ENCODE measurements at regions not wholly inside any gene's neighbourhood (a gene's known extent, or its start where the extent isn't known, plus 50 kb on each side); places are given as distances from the start of the nearest gene placed in this dataset.
"Not testable (repeated sequence)": the region's sequence is repeated elsewhere in the genome, so short reads cannot be mapped to it uniquely, and the experiment has no call there.

GRCh38 chr18:64840911-64841701 lies 692.2 kb upstream of the LINC00305 start:
- no peak for DNase-seq

GRCh38 chr18:64810354-64810753 lies 661.5 kb upstream of the LINC00305 start:
- DNase-seq: no peak

GRCh38 chr18:64809801-64810200 lies 660.9 kb upstream of the LINC00305 start:
- DNase-seq: no peak

- no peak for DNase-seq
Measured at GRCh38 chr18:64807560-64807959, 658.7 kb upstream of the LINC00305 start.

- DNase-seq: no peak
Measured at GRCh38 chr18:64806691-64807090, 657.8 kb upstream of the LINC00305 start.

- no peak for DNase-seq
Measured at GRCh38 chr18:64806232-64806631, 657.3 kb upstream of the LINC00305 start.

- no peak for DNase-seq
Measured at GRCh38 chr18:64803471-64803870, 654.6 kb upstream of the LINC00305 start.

- DNase-seq: no peak
Measured at GRCh38 chr18:64800151-64800550, 651.3 kb upstream of the LINC00305 start.

GRCh38 chr18:64799376-64799775 lies 650.5 kb upstream of the LINC00305 start:
- no peak for DNase-seq

- DNase-seq: no peak
Measured at GRCh38 chr18:64791236-64791635, 642.3 kb upstream of the LINC00305 start.

- DNase-seq: no peak
Measured at GRCh38 chr18:64785686-64786085, 636.8 kb upstream of the LINC00305 start.

- DNase-seq: no peak
Measured at GRCh38 chr18:64777556-64777955, 628.7 kb upstream of the LINC00305 start.

- no peak for DNase-seq
Measured at GRCh38 chr18:64765908-64766307, 617.0 kb upstream of the LINC00305 start.

GRCh38 chr18:64752707-64753106 lies 603.8 kb upstream of the LINC00305 start:
- DNase-seq: no peak

GRCh38 chr18:64749884-64750283 lies 601.0 kb upstream of the LINC00305 start:
- no peak for DNase-seq

GRCh38 chr18:64747803-64748202 lies 598.9 kb upstream of the LINC00305 start:
- no peak for DNase-seq

- DNase-seq: no peak
Measured at GRCh38 chr18:64742898-64743297, 594.0 kb upstream of the LINC00305 start.

GRCh38 chr18:64734063-64734462 lies 585.2 kb upstream of the LINC00305 start:
- DNase-seq: no peak

GRCh38 chr18:64725657-64726056 lies 576.8 kb upstream of the LINC00305 start:
- DNase-seq: not testable (repeated sequence)

GRCh38 chr18:64720781-64721464 lies 572.0 kb upstream of the LINC00305 start:
- DNase-seq: no peak

GRCh38 chr18:64718808-64719207 lies 569.9 kb upstream of the LINC00305 start:
- no peak for DNase-seq

- no peak for DNase-seq
Measured at GRCh38 chr18:64717026-64717425, 568.1 kb upstream of the LINC00305 start.

- no peak for DNase-seq
Measured at GRCh38 chr18:64714086-64714485, 565.2 kb upstream of the LINC00305 start.

- DNase-seq: no peak
Measured at GRCh38 chr18:64713284-64713683, 564.4 kb upstream of the LINC00305 start.
